MM.1S (cell line): ENCODE measurements at regions not wholly inside any gene's neighbourhood (a gene's known extent, or its start where the extent isn't known, plus 50 kb on each side); places are given as distances from the start of the nearest gene placed in this dataset.

Experiments used
- DNase-seq: peaks from one replicate; pipeline ENCODE4 v3.0.0-alpha.2; 2015
- H2AFZ ChIP-seq: fragments of 300-600 bp; sonication (generic); 2 replicates; pipeline ENCODE4 v1.6.0; 2016; ENCODE audit warnings: antibody characterized with exemption, low read length
- H3F3A ChIP-seq: fragments of 300-600 bp; sonication (generic); 2 replicates; pipeline ENCODE4 v1.6.1; 2016; ENCODE audit warnings: mild to moderate bottlenecking, antibody characterized with exemption, low read length, moderate library complexity, mixed read lengths; ENCODE audit not compliant: insufficient read depth
- H3K27ac ChIP-seq: fragments of 300-600 bp; sonication (generic); 2 replicates; pipeline ENCODE4 v1.5.1; 2016; ENCODE audit warnings: mild to moderate bottlenecking, low read length
- H3K27me3 ChIP-seq: fragments of 300-600 bp; sonication (generic); replicated peaks from 2 replicates; pipeline ENCODE4 v1.6.0; 2016; ENCODE audit warnings: low read length; ENCODE audit not compliant: insufficient read depth
- H3K36me3 ChIP-seq: fragments of 300-600 bp; sonication (generic); replicated peaks from 2 replicates; pipeline ENCODE4 v1.6.1; 2016; ENCODE audit warnings: mild to moderate bottlenecking, low read length, mixed read lengths; ENCODE audit not compliant: insufficient read depth
- H3K4me1 ChIP-seq: fragments of 300-600 bp; sonication (generic); 2 replicates; pipeline ENCODE4 v1.6.1; 2016; ENCODE audit warnings: low read length, mixed read lengths
- H3K4me2 ChIP-seq: fragments of 300-600 bp; sonication (generic); 2 replicates; pipeline ENCODE4 v1.6.0; 2016; ENCODE audit warnings: low read depth, low read length
- H3K4me3 ChIP-seq: fragments of 300-600 bp; sonication (generic); 2 replicates; pipeline ENCODE4 v1.5.1; 2016; ENCODE audit warnings: low read length, mixed read lengths
- H3K79me2 ChIP-seq: fragments of 300-600 bp; sonication (generic); 2 replicates; pipeline ENCODE4 v1.6.1; 2016; ENCODE audit warnings: mixed run types, low read length, mixed read lengths
- H3K9ac ChIP-seq: fragments of 300-600 bp; sonication (generic); 2 replicates; pipeline ENCODE4 v1.6.1; 2016; ENCODE audit warnings: low read length, mixed read lengths
- H3K9me2 ChIP-seq: fragments of 300-600 bp; sonication (generic); replicated peaks from 2 replicates; pipeline ENCODE4 v1.6.1; 2016; ENCODE audit warnings: mild to moderate bottlenecking, low read length, mixed read lengths; ENCODE audit not compliant: insufficient read depth
- H3K9me3 ChIP-seq: fragments of 300-600 bp; sonication (generic); replicated peaks from 2 replicates; pipeline ENCODE4 v1.6.1; 2016; ENCODE audit warnings: mild to moderate bottlenecking, low read length, mixed read lengths; ENCODE audit not compliant: insufficient read depth
- H4K20me1 ChIP-seq: fragments of 300-600 bp; sonication (generic); 2 replicates; pipeline ENCODE4 v1.6.1; 2016; ENCODE audit warnings: mild to moderate bottlenecking, low read length, moderate library complexity, mixed read lengths; ENCODE audit not compliant: insufficient read depth
- EZH2 ChIP-seq: fragments of 300-600 bp; sonication (generic); optimal IDR thresholded peaks from 2 replicates; pipeline ENCODE3; 2017; ENCODE audit warnings: low read depth, mild to moderate bottlenecking, antibody characterized with exemption, low read length, mixed read lengths
- EZH2phosphoT487 ChIP-seq: fragments of 300-600 bp; sonication (generic); IDR thresholded peaks from 2 replicates; pipeline ENCODE4 v1.6.1; 2018; ENCODE audit warnings: antibody characterized with exemption, low read length
- TF ChIP-seq, protein P1 (sequence below): fragments of 300-600 bp; sonication (generic); IDR thresholded peaks from 2 replicates; pipeline ENCODE4 v1.5.1; 2016; ENCODE audit warnings: antibody characterized with exemption, low read length, mixed read lengths

DNA sequence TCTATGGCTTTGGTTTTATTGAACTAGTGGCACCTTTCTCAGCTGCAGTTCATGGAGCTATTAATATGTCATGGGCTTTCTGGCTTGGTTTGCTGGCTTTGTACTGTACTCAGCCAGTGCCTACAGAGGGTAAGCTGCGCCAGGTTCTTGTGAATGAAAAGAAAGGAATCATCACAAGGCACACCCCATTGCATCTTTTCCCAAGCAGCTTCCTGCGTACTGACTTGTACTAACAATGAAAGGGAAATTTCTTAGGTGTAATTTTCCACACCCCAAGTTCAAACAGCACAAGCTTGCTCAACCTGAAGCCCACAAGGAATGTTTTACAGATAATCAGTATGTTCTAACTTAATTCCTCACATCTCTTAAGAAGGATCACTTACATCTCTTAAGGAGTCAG is 78.0 kb upstream of the TNFSF18 start:
- Histone ChIP-seq H3K27me3 (no peaks in the 10 kb centered on the region), H3F3A (no peaks in the 10 kb centered on the region), H3K27ac (no peak overlapping the region), H3K9me3 (no peaks in the 10 kb centered on the region), H3K79me2 (no peaks in the 10 kb centered on the region), H3K9me2 (no peaks in the 10 kb centered on the region), H3K4me1 (no peaks in the 10 kb centered on the region), H3K9ac (no peak overlapping the region), H4K20me1 (no peaks in the 10 kb centered on the region), H2AFZ (no peak overlapping the region), H3K4me3 (no peak overlapping the region), H3K4me2 (no peak overlapping the region), H3K36me3 (no peaks in the 10 kb centered on the region)
- TF ChIP-seq EZH2phosphoT487 (no peak), EZH2 (no peak)
- TF ChIP-seq, protein P1, sequence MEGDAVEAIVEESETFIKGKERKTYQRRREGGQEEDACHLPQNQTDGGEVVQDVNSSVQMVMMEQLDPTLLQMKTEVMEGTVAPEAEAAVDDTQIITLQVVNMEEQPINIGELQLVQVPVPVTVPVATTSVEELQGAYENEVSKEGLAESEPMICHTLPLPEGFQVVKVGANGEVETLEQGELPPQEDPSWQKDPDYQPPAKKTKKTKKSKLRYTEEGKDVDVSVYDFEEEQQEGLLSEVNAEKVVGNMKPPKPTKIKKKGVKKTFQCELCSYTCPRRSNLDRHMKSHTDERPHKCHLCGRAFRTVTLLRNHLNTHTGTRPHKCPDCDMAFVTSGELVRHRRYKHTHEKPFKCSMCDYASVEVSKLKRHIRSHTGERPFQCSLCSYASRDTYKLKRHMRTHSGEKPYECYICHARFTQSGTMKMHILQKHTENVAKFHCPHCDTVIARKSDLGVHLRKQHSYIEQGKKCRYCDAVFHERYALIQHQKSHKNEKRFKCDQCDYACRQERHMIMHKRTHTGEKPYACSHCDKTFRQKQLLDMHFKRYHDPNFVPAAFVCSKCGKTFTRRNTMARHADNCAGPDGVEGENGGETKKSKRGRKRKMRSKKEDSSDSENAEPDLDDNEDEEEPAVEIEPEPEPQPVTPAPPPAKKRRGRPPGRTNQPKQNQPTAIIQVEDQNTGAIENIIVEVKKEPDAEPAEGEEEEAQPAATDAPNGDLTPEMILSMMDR, result no peak
- DNase-seq, result no peak

GRCh38 chr1:173127369-173128307 is 76.9 kb upstream of the TNFSF18 start:
- DNase-seq, result no peak
- H3K79me2 ChIP-seq, result no peaks in the 10 kb centered on the region
- no peak overlapping the region for H3K4me2 ChIP-seq
- H3K4me3 ChIP-seq, result no peak overlapping the region
- H2AFZ ChIP-seq, result no peak overlapping the region
- no peaks in the 10 kb centered on the region for H3K36me3 ChIP-seq
- H3K27ac ChIP-seq, result no peak overlapping the region
- no peaks in the 10 kb centered on the region for H3K9me2 ChIP-seq
- no peaks in the 10 kb centered on the region for H4K20me1 ChIP-seq
- H3K4me1 ChIP-seq, result no peaks in the 10 kb centered on the region
- TF ChIP-seq EZH2 (no peak), EZH2phosphoT487 (no peak)
- TF ChIP-seq, protein P1, result no peak
- no peaks in the 10 kb centered on the region for H3K27me3 ChIP-seq
- H3K9me3 ChIP-seq, result no peaks in the 10 kb centered on the region
- no peaks in the 10 kb centered on the region for H3F3A ChIP-seq
- H3K9ac ChIP-seq, result no peak overlapping the region

- Histone ChIP-seq H3K36me3 (no peaks in the 10 kb centered on the region), H3K27me3 (no peaks in the 10 kb centered on the region), H3K4me1 (no peaks in the 10 kb centered on the region), H3K9me3 (no peaks in the 10 kb centered on the region), H3K4me3 (no peak overlapping the region), H3K79me2 (no peaks in the 10 kb centered on the region), H3K4me2 (no peak overlapping the region), H2AFZ (no peak overlapping the region), H3F3A (no peaks in the 10 kb centered on the region), H3K27ac (no peak overlapping the region), H3K9ac (no peak overlapping the region), H4K20me1 (no peaks in the 10 kb centered on the region), H3K9me2 (no peaks in the 10 kb centered on the region)
- TF ChIP-seq, protein P1, result no peak
- no peak for TF ChIP-seq EZH2
- no peak for DNase-seq
These were observed 75.7 kb upstream of the TNFSF18 start for GRCh38 chr1:173126421-173126820.
